K562 (cell line): ENCODE measurements at regions not wholly inside any gene's neighbourhood (a gene's known extent, or its start where the extent isn't known, plus 50 kb on each side); places are given as distances from the start of the nearest gene placed in this dataset.

Experiments used
- ATAC-seq: fragments of 200-7000 bp; cut with Tn5 transposase; 3 replicates; pipeline ENCODE4 v1.9.1; 2020; ENCODE audit warnings: moderate library complexity
- BruUV-seq: library from RNA; stranded (reverse); fragments of 400-500 nt; replicated peaks from 2 replicates; lab custom pipeline; 2021; lab: Mats Ljungman, UMichigan
- CTCF ChIA-PET: fragments of 300-600 bp; formaldehyde crosslinking; extraction: SDS; loops from one replicate; lab custom pipeline; 2021; ENCODE audit warnings: low intra/inter-chr PET ratio; lab: Yijun Ruan, JAX
- POLR2A ChIA-PET: fragments of 300-600, 350-650 bp; sonication (Branson Sonifier 250); formaldehyde crosslinking; extraction: SDS; loops from one replicate; lab custom pipeline; 2021; ENCODE audit warnings: antibody characterized with exemption, inconsistent platforms; lab: Yijun Ruan, JAX
- DNase-seq, 4 experiments: peaks; one replicate each; pipeline versions ENCODE4 v3.0.0 to v3.0.0-alpha.2; 2011 to 2018; ENCODE audit warnings: low spot score in 3 of 4, mixed read lengths in 3 of 4; ENCODE audit errors: extremely low read depth in 1 of 4
- FAIRE-seq: peaks from 2 replicates; lab custom pipeline; 2011; peaks lifted over from hg19 to GRCh38; lab: Jason Lieb, UNC
- H2AFZ ChIP-seq: 2 replicates; pipeline ENCODE4 v1.6.0; 2011; ENCODE audit warnings: low read depth, low read length, control low read depth, inconsistent platforms
- H3K27ac ChIP-seq: fragments of 200-600 bp; 3 replicates; pipeline ENCODE4 v1.8.0; 2011; ENCODE audit warnings: low read depth, mild to moderate bottlenecking, control low read depth, inconsistent platforms, low read length, moderate library complexity, mixed read lengths; ENCODE audit errors: extremely low read depth
- H3K27me3 ChIP-seq, 2 experiments: fragments of 300-600 bp in 1 of 2; 2 replicates in 1 of 2; 3 replicates in 1 of 2; pipeline versions ENCODE4 v1.6.0 to v1.8.0; 2011; ENCODE audit warnings: inconsistent platforms in 2 of 2, low read length in 2 of 2, mild to moderate bottlenecking in 1 of 2, mixed read lengths in 1 of 2, moderate library complexity in 1 of 2; ENCODE audit not compliant: control insufficient read depth in 2 of 2, insufficient read depth in 2 of 2
- H3K36me3 ChIP-seq: fragments of 300-600 bp; 3 replicates; pipeline ENCODE4 v1.8.0; 2011; ENCODE audit warnings: mild to moderate bottlenecking, low read length, inconsistent platforms; ENCODE audit not compliant: control insufficient read depth, insufficient read depth
- H3K4me1 ChIP-seq, 2 experiments: fragments of 200-600 bp in 1 of 2; replicated peaks in 1 of 2; 2 replicates in 1 of 2; 3 replicates in 1 of 2; pipeline versions ENCODE4 v1.5.1 to v1.8.0; 2011; ENCODE audit warnings: inconsistent platforms in 2 of 2, low read length in 2 of 2, mild to moderate bottlenecking in 1 of 2, mixed read lengths in 1 of 2, moderate library complexity in 1 of 2; ENCODE audit not compliant: control insufficient read depth in 2 of 2, insufficient read depth in 2 of 2
- H3K4me2 ChIP-seq: 2 replicates; pipeline ENCODE4 v1.6.1; 2011; ENCODE audit warnings: low read length, control low read depth, inconsistent platforms, mixed read lengths; ENCODE audit not compliant: insufficient read depth
- H3K4me3 ChIP-seq: fragments of 200-600 bp; sonication (generic), shearing (Covaris generic); 2 replicates; pipeline ENCODE4 v1.5.1; 2016; ENCODE audit warnings: control low read depth, inconsistent platforms
- H3K79me2 ChIP-seq: fragments of 200-600 bp; 3 replicates; pipeline ENCODE4 v1.8.0; 2011; ENCODE audit warnings: low read length, inconsistent platforms; ENCODE audit not compliant: control insufficient read depth, insufficient read depth
- H3K9ac ChIP-seq, 2 experiments: 2 replicates each; pipeline versions ENCODE4 v1.6.0 to v1.6.1; 2011; ENCODE audit warnings: low read depth in 2 of 2, low read length in 2 of 2, control low read depth in 1 of 2, inconsistent platforms in 1 of 2, mild to moderate bottlenecking in 1 of 2, mixed read lengths in 1 of 2; ENCODE audit not compliant: insufficient read depth in 1 of 2
- H3K9me1 ChIP-seq: one replicate; pipeline ENCODE4 v1.6.0; 2011; ENCODE audit warnings: inconsistent platforms, mild to moderate bottlenecking, low read length, moderate library complexity; ENCODE audit not compliant: control insufficient read depth, insufficient read depth
- H3K9me3 ChIP-seq: replicated peaks from 2 replicates; pipeline ENCODE4 v1.5.1; 2011; ENCODE audit warnings: low read depth, low read length, inconsistent platforms; ENCODE audit not compliant: control insufficient read depth, insufficient read depth
- H4K20me1 ChIP-seq: replicated peaks from 2 replicates; pipeline ENCODE4 v1.6.1; 2011; ENCODE audit warnings: low read length, inconsistent platforms, mixed read lengths; ENCODE audit not compliant: control insufficient read depth, insufficient read depth
- BCOR ChIP-seq: fragments of 450-650 bp; IDR thresholded peaks from 2 replicates; pipeline ENCODE4 v1.6.1; 2016
- CSDE1 ChIP-seq, 2 experiments: fragments of 450-650 bp; IDR thresholded peaks; 2 replicates each; pipeline ENCODE4 v1.6.1; 2016; ENCODE audit warnings: mild to moderate bottlenecking in 1 of 2
- ELF1 ChIP-seq: fragments of 200-800 bp; sonication (Bioruptor generic); IDR thresholded peaks from 2 replicates; pipeline ENCODE4 v1.6.1; 2016; ENCODE audit warnings: missing genetic modification characterization, missing compliant biosample characterization
- HNRNPK ChIP-seq: fragments of 200-400 bp; formaldehyde crosslinking; IDR thresholded peaks from one replicate; pipeline ENCODE4 v1.6.1; 2018; ENCODE audit warnings: mild to moderate bottlenecking, low read depth, low read length; ENCODE audit not compliant: poor library complexity, severe bottlenecking
- MAFF ChIP-seq: IDR thresholded peaks from 2 replicates; pipeline ENCODE4 v1.6.1; 2012; ENCODE audit warnings: low read length, improper control_type of control experiment
- MAFK ChIP-seq: IDR thresholded peaks from 2 replicates; pipeline ENCODE4 v1.6.1; 2011; ENCODE audit warnings: low read length, improper control_type of control experiment
- MEF2D ChIP-seq: conservative IDR thresholded peaks from 2 replicates; pipeline ENCODE4 v1.6.1; 2016; ENCODE audit warnings: low read depth, missing genetic modification characterization, missing compliant biosample characterization
- ZNF316 ChIP-seq: fragments of 450-650 bp; IDR thresholded peaks from 2 replicates; pipeline ENCODE4 v1.6.1; 2016
- WGBS: fragments of 100-300 bp; shearing (Covaris generic); methylation state at CpG from one replicate; pipeline ENCODE4 v1.1.6; 2016; ENCODE audit warnings: low coverage, mixed read lengths; ENCODE audit not compliant: insufficient coverage; ENCODE audit errors: missing lambda C conversion rate; 5-methylcytosine and 5-hydroxymethylcytosine counted together
- in situ Hi-C: fragments of 300-500 bp; cut with MboI; formaldehyde crosslinking; loops from 4 replicates; pipeline ENCODE4 v1.15.0; 2018; ENCODE audit warnings: inconsistent platforms, mixed read lengths
- intact Hi-C: fragments of 100-400 bp; cut with micrococcal nuclease; formaldehyde crosslinking; loops from 2 replicates; pipeline ENCODE4 v1.14.2; 2022

DNA sequence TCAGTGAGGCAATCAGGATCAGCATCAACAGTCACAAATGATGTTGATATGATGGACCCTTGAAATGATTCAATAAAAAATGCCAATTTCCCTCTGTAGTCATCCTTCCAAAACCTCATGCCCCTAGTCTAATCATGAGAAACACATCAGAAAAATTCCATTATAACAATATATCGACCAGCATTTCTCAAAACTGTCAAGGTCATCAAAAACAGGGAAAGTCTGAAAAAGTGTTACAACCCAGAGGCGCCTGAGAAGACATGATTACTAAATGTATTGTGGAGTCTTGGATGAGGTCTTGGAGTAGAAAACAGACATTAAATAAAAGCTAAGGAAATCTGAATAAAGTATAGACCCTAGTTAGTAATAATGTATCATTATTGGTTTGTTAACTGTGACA is 133.8 kb downstream of the SLC35B3 start:
- H3K27ac ChIP-seq = no peak overlapping the region
- no peak overlapping the region for H3K9ac ChIP-seq
- in situ Hi-C loops = no loop called here
- no TSS peak for BruUV-seq
- H2AFZ ChIP-seq = no peak overlapping the region
- H3K4me3 ChIP-seq = no peak overlapping the region
- H3K4me2 ChIP-seq = no peak overlapping the region
- H3K9me3 ChIP-seq = no peaks in the 10 kb centered on the region
- 0% methylated on average over 2 of the region's 2 CpGs for WGBS
- ChIA-PET CTCF (no interaction called here), POLR2A (no interaction called here)
- no peaks in the 10 kb centered on the region for H3K4me1 ChIP-seq
- no peak for DNase-seq
- H3K9me1 ChIP-seq = no peaks in the 10 kb centered on the region
- H3K27me3 ChIP-seq = no peaks in the 10 kb centered on the region
- no peaks in the 10 kb centered on the region for H3K36me3 ChIP-seq
- no peaks in the 10 kb centered on the region for H4K20me1 ChIP-seq
- no peak for FAIRE-seq
- TF ChIP-seq BCOR (no peak), MEF2D (tag) (no peak), MAFF (peak; percentile 30; the same call in 1 of the 2 replicates), CSDE1 (IDR thresholded peaks at IDR 0.05) (no peak), MAFK (0 out of 2 replicates have a peak, but pooled peaks have one; percentile 10), ZNF316 (peak; percentile 65)
- no peak for ATAC-seq
- intact Hi-C loops = no loop called here
- no peaks in the 10 kb centered on the region for H3K79me2 ChIP-seq

DNA sequence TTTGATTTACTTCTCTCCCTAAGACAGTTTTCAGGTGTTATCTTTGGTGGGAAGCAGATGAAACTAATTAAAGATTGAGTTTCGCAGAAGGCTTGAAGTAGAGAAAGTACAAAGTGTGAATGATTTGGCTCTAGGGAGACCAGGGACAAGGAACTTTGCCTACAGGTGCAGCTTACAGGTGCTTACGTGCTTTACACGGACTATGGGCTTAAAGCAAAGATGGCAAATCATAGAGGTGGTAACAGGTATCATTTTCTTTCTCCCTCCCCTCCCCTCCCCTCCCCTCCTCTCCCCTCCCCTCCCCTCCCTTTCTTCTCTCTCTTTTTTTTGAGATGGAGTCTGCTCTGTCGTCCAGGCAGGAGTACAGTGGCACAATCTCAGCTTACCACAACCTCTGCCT is 136.3 kb downstream of the SLC35B3 start:
- H3K27ac ChIP-seq = no peak overlapping the region
- no peaks in the 10 kb centered on the region for H3K36me3 ChIP-seq
- intact Hi-C loops = no loop called here
- no peak overlapping the region for H3K9ac ChIP-seq
- DNase-seq (no peak), ATAC-seq (no peak), FAIRE-seq (no peak)
- CTCF ChIA-PET = no interaction called here
- POLR2A ChIA-PET = no interaction called here
- H2AFZ ChIP-seq = no peak overlapping the region
- no TSS peak for BruUV-seq
- H3K79me2 ChIP-seq = no peaks in the 10 kb centered on the region
- no peaks in the 10 kb centered on the region for H3K4me1 ChIP-seq
- WGBS = 0% methylated on average over 4 of the region's 4 CpGs
- in situ Hi-C loops = no loop called here
- no peaks in the 10 kb centered on the region for H3K9me3 ChIP-seq
- H3K27me3 ChIP-seq = no peaks in the 10 kb centered on the region
- no peak overlapping the region for H3K4me2 ChIP-seq
- H4K20me1 ChIP-seq = no peaks in the 10 kb centered on the region
- no peak for TF ChIP-seq ELF1
- TF ChIP-seq HNRNPK = peak; percentile 19
- no peaks in the 10 kb centered on the region for H3K9me1 ChIP-seq
- H3K4me3 ChIP-seq = no peak overlapping the region
